Fibroblast of villous mesenchyme (primary cell): ENCODE measurements at regions not wholly inside any gene's neighbourhood (a gene's known extent, or its start where the extent isn't known, plus 50 kb on each side); places are given as distances from the start of the nearest gene placed in this dataset.

Source experiments
- DNase-seq: peaks from one replicate; pipeline ENCODE4 v3.0.0-alpha.2; 2010; ENCODE audit warnings: low read depth
- H3K4me3 ChIP-seq: 2 replicates; pipeline ENCODE4 v1.5.1; 2011; ENCODE audit warnings: low read depth, mild to moderate bottlenecking, low read length
- CTCF ChIP-seq: IDR thresholded peaks from 2 replicates; pipeline ENCODE4 v1.5.1; 2012; ENCODE audit warnings: low read depth, mild to moderate bottlenecking, low read length; ENCODE audit not compliant: insufficient read depth

GRCh38 chr7:18268571-18268970 is 227.0 kb upstream of the HDAC9 start:
- TF ChIP-seq CTCF = no peak
- DNase-seq = no peak
- no peak overlapping the region for H3K4me3 ChIP-seq

- DNase-seq = no peak
- no peak for TF ChIP-seq CTCF
Observed at GRCh38 chr7:18276380-18276779, 219.2 kb upstream of the HDAC9 start.

GRCh38 chr7:18278316-18278715 is 217.2 kb upstream of the HDAC9 start:
- no peak overlapping the region for H3K4me3 ChIP-seq
- TF ChIP-seq CTCF = no peak
- DNase-seq = no peak

More at GRCh38 chr7:18276380-18276779, 219.2 kb upstream of the HDAC9 start:
- H3K4me3 ChIP-seq = no peak overlapping the region

GRCh38 chr7:18283045-18283444 is 212.5 kb upstream of the HDAC9 start:
- TF ChIP-seq CTCF = no peak
- no peak for DNase-seq
- H3K4me3 ChIP-seq = no peak overlapping the region

- H3K4me3 ChIP-seq = no peak overlapping the region
- no peak for TF ChIP-seq CTCF
Observed at GRCh38 chr7:18287482-18287881, 208.1 kb upstream of the HDAC9 start.

GRCh38 chr7:18288322-18289037 is 207.1 kb upstream of the HDAC9 start:
- no peak overlapping the region for H3K4me3 ChIP-seq
- no peak for DNase-seq
- TF ChIP-seq CTCF = no peak

More at GRCh38 chr7:18287482-18287881, 208.1 kb upstream of the HDAC9 start:
- no peak for DNase-seq

- no peak overlapping the region for H3K4me3 ChIP-seq
- DNase-seq = no peak
- TF ChIP-seq CTCF = no peak
Observed at GRCh38 chr7:18289788-18290187, 205.8 kb upstream of the HDAC9 start.
